RWPE2 (cell line): ENCODE measurements at regions not wholly inside any gene's neighbourhood (a gene's known extent, or its start where the extent isn't known, plus 50 kb on each side); places are given as distances from the start of the nearest gene placed in this dataset.

ENCODE experiments used
- ATAC-seq: fragments of 200-7000 bp; cut with Tn5 transposase; 3 replicates; pipeline ENCODE4 v1.9.1; 2021; ENCODE audit warnings: low read depth
- DNase-seq: peaks from one replicate; pipeline ENCODE4 v3.0.0-alpha.2; 2020; ENCODE audit warnings: low spot score
- H3K27ac ChIP-seq: fragments of 450-650 bp; 2 replicates; pipeline ENCODE4 v1.5.1; 2017; ENCODE audit warnings: mild to moderate bottlenecking; ENCODE audit not compliant: poor library complexity, severe bottlenecking
- H3K27me3 ChIP-seq: fragments of 250-450 bp; sonication (Bioruptor Pico); 2 replicates; pipeline ENCODE4 v1.5.1; 2021; ENCODE audit warnings: mild to moderate bottlenecking, moderate library complexity; ENCODE audit not compliant: insufficient read depth, poor library complexity, severe bottlenecking
- H3K36me3 ChIP-seq: fragments of 250-450 bp; sonication (Bioruptor Pico); 2 replicates; pipeline ENCODE4 v1.5.1; 2020; ENCODE audit warnings: low read depth, mild to moderate bottlenecking, moderate library complexity
- H3K4me1 ChIP-seq: fragments of 250-450 bp; sonication (Bioruptor Pico); 2 replicates; pipeline ENCODE4 v1.5.1; 2021; ENCODE audit warnings: mild to moderate bottlenecking, moderate library complexity; ENCODE audit not compliant: insufficient read depth, poor library complexity, severe bottlenecking
- H3K4me3 ChIP-seq: fragments of 250-450 bp; sonication (Bioruptor Pico); 2 replicates; pipeline ENCODE4 v1.5.1; 2021; ENCODE audit warnings: mild to moderate bottlenecking, moderate library complexity; ENCODE audit not compliant: severe bottlenecking
- H3K9me3 ChIP-seq: fragments of 250-450 bp; sonication (Bioruptor Pico); 2 replicates; pipeline ENCODE4 v1.5.1; 2021; ENCODE audit warnings: mild to moderate bottlenecking, moderate library complexity; ENCODE audit not compliant: severe bottlenecking
- TF ChIP-seq, protein P1 (sequence below): fragments of 450-650 bp; IDR thresholded peaks from one replicate; pipeline ENCODE4 v1.5.1; 2017; ENCODE audit warnings: mild to moderate bottlenecking, moderate library complexity; ENCODE audit not compliant: poor library complexity, severe bottlenecking

- ATAC-seq (no peak), DNase-seq (no peak)
- H3K4me3 ChIP-seq = no peak overlapping the region
- H3K27me3 ChIP-seq = no peaks in the 10 kb centered on the region
- no peaks in the 10 kb centered on the region for H3K36me3 ChIP-seq
- H3K27ac ChIP-seq = no peak overlapping the region
- no peaks in the 10 kb centered on the region for H3K9me3 ChIP-seq
- TF ChIP-seq, protein P1, sequence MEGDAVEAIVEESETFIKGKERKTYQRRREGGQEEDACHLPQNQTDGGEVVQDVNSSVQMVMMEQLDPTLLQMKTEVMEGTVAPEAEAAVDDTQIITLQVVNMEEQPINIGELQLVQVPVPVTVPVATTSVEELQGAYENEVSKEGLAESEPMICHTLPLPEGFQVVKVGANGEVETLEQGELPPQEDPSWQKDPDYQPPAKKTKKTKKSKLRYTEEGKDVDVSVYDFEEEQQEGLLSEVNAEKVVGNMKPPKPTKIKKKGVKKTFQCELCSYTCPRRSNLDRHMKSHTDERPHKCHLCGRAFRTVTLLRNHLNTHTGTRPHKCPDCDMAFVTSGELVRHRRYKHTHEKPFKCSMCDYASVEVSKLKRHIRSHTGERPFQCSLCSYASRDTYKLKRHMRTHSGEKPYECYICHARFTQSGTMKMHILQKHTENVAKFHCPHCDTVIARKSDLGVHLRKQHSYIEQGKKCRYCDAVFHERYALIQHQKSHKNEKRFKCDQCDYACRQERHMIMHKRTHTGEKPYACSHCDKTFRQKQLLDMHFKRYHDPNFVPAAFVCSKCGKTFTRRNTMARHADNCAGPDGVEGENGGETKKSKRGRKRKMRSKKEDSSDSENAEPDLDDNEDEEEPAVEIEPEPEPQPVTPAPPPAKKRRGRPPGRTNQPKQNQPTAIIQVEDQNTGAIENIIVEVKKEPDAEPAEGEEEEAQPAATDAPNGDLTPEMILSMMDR = no peak
- H3K4me1 ChIP-seq = no peaks in the 10 kb centered on the region
Measured at GRCh38 chr18:29351171-29351570, 1174.2 kb upstream of the CDH2 start.

GRCh38 chr18:29328932-29329331 is 1152.0 kb upstream of the CDH2 start:
- Histone ChIP-seq H3K9me3 (peaks cover 6% of the 10 kb centered on the region), H3K36me3 (no peaks in the 10 kb centered on the region), H3K4me3 (no peak overlapping the region), H3K27ac (no peak overlapping the region), H3K4me1 (no peaks in the 10 kb centered on the region), H3K27me3 (no peaks in the 10 kb centered on the region)
- DNase-seq (no peak), ATAC-seq (no peak)
- TF ChIP-seq, protein P1 = no peak

- DNase-seq (no peak), ATAC-seq (no peak)
- H3K4me3 ChIP-seq = no peak overlapping the region
- H3K27me3 ChIP-seq = no peaks in the 10 kb centered on the region
- peaks cover 6% of the 10 kb centered on the region for H3K9me3 ChIP-seq
- TF ChIP-seq, protein P1 = no peak
- no peaks in the 10 kb centered on the region for H3K36me3 ChIP-seq
- H3K27ac ChIP-seq = no peak overlapping the region
- H3K4me1 ChIP-seq = peaks cover 4% of the 10 kb centered on the region
Measured at GRCh38 chr18:29326214-29326613, 1149.3 kb upstream of the CDH2 start.

DNA sequence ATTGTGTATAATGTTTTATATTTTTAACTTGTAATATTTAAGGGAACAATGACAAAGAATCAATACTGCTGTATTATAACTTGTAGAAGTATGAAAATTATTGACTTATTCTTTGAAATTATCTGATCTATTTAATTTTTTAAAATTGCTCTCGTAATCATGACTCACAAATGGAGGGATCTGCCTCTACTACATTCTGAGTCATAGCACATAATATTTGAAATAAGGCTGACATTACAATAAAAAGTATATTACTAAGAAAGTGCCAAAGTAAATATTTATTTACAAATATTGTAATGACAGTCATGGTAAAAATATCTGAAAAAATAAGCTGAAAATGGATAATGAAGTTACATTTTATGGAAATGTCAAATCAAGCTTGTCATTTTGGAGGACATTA is 1144.6 kb upstream of the CDH2 start:
- no peak overlapping the region for H3K4me3 ChIP-seq
- no peak for DNase-seq
- no peak for ATAC-seq
- no peaks in the 10 kb centered on the region for H3K27me3 ChIP-seq
- no peak overlapping the region for H3K27ac ChIP-seq
- H3K36me3 ChIP-seq = no peaks in the 10 kb centered on the region
- no peaks in the 10 kb centered on the region for H3K9me3 ChIP-seq
- TF ChIP-seq, protein P1 = no peak
- H3K4me1 ChIP-seq = peaks cover 4% of the 10 kb centered on the region

DNA sequence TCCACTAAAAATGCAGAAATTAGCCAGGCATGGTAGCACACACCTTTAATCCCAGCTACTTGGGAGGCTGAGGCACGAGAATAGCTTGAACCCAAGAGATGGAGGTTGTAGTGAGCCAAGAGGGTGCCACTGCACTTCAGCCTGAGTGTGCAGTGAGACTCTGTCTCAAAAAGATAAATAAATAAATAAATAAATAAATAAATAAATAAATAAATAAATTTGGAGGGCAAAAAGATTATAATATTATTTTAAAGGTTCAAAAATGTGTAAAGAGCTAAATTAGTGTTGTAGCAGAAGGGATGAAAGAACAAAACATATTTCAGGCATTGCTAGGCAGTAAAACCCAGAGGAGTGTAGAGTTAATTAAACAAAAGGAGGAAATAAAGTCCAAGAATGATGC is 1136.4 kb upstream of the CDH2 start:
- Histone ChIP-seq H3K27me3 (no peaks in the 10 kb centered on the region), H3K36me3 (no peaks in the 10 kb centered on the region), H3K4me1 (no peaks in the 10 kb centered on the region), H3K27ac (no peak overlapping the region), H3K4me3 (no peak overlapping the region), H3K9me3 (no peaks in the 10 kb centered on the region)
- TF ChIP-seq, protein P1 = no peak
- ATAC-seq (no peak), DNase-seq (no peak)
